ENCODE measurements at regions not wholly inside any gene's neighbourhood (a gene's known extent, or its start where the extent isn't known, plus 50 kb on each side); places are given as distances from the start of the nearest gene placed in this dataset.

DNA sequence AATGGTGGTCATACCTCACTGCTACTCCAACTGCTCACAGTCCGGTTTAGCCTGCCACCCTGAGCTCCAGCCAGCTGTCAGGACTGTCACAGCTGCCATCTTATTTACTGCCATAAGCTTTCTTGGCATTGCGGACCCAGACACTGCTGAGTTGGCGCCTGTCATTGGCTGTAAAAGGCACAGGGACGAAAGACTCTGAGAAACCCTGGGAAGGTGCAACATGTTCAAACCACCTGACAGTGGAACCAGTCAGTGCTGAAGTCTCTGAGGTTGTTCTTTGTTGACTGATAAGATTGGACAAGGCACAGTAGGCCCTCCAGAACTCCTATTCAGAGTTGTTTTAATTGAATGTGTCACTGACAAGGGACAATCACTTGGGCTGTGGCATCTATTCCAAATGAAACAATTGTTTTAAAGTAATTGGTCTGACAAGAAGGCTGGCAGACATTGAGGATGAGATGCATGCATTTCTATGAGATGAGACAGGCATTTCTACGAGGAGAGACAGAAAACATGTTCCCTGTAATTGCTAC, 927.8 kb downstream of the STPG2 start:
- TF ChIP-seq, protein P1, sequence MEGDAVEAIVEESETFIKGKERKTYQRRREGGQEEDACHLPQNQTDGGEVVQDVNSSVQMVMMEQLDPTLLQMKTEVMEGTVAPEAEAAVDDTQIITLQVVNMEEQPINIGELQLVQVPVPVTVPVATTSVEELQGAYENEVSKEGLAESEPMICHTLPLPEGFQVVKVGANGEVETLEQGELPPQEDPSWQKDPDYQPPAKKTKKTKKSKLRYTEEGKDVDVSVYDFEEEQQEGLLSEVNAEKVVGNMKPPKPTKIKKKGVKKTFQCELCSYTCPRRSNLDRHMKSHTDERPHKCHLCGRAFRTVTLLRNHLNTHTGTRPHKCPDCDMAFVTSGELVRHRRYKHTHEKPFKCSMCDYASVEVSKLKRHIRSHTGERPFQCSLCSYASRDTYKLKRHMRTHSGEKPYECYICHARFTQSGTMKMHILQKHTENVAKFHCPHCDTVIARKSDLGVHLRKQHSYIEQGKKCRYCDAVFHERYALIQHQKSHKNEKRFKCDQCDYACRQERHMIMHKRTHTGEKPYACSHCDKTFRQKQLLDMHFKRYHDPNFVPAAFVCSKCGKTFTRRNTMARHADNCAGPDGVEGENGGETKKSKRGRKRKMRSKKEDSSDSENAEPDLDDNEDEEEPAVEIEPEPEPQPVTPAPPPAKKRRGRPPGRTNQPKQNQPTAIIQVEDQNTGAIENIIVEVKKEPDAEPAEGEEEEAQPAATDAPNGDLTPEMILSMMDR (IDR thresholded peaks at IDR 0.05; ENCODE audit: insufficient read depth, missing control alignments), result no peak
- no peak for DNase-seq (ENCODE audit: insufficient read length, low spot score)
- FAIRE-seq, result no peak

DNA sequence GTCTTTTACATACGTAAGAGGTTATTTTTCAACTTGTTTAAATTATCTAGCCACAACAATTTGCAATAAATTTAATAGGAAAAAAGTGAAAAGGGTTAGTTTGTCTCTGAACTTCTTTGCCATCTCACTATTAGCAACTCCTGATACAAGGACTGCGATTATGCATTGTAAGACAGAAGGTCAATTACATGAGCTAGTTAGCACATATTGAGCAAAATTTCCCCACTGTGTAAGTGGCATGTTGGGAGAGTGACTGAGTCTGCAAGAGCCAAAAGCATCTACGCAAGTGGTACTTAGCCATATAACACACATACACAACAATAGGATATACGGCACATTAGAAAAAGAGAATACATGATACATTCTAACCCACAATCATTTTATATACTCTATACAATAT, 927.2 kb downstream of the STPG2 start:
- no peak for FAIRE-seq
- DNase-seq (ENCODE audit: insufficient read length, low spot score), result no peak
- TF ChIP-seq, protein P1 (IDR thresholded peaks at IDR 0.05; ENCODE audit: insufficient read depth, missing control alignments), result no peak

DNA sequence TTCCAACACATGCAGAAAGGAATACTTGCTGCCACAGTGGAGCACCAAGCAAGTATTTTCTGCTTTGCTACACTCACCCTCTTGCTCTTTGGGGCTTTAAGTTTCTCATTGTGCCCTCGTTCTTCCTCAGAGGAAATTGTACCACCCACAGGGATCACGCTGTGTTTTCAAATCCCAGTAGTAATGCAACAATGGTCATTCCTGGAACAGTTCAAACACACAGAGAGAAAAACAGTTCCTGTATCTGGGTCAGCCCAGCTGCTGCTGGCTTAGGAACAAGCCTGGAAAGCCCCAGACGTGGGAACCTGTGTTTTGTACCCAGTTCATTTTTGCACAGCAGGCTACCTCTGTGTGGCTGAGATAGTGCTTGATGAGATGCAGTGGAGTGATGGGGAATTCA, 907.8 kb downstream of the STPG2 start:
- no peak for FAIRE-seq
- TF ChIP-seq, protein P1 (IDR thresholded peaks at IDR 0.05; ENCODE audit: insufficient read depth, missing control alignments), result no peak
- DNase-seq (ENCODE audit: insufficient read length, low spot score), result no peak

DNA sequence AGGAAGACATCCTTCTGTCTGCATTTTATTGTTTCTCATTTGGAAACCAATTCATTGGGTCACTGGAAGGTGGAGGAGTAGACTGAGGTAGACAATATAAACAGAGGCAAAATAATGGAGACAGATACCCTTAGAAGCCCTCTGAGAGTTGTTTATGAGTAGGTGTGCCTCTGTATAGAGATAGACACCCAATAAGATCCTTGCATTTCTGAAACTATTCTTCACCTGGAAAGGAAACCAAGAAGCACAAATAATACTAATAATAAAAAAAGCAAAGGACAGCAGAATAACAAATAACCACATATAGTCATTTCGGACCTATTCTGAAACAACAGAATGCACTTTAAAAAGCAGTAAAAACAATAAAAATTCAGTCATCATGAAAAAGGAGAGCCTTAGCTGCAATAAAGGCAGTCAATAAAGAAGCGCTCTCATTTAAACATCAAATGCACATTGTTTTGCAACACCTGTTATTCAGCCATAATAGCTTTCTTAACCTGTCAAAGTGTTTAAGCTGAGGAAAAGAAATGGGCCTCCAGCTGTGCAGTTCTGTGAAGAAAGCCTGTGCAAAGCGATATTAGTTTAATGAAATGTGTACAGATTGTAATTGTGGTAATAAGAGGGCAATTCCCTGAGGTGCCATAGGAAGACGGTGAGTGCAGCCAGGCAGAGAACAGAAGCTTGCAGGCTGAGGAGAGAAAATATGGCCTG, 904.2 kb downstream of the STPG2 start:
- TF ChIP-seq, protein P1 (IDR thresholded peaks at IDR 0.05; ENCODE audit: insufficient read depth, missing control alignments), result no peak
- FAIRE-seq, result peak; percentile 88
- DNase-seq (ENCODE audit: insufficient read length, low spot score), result no peak

DNA sequence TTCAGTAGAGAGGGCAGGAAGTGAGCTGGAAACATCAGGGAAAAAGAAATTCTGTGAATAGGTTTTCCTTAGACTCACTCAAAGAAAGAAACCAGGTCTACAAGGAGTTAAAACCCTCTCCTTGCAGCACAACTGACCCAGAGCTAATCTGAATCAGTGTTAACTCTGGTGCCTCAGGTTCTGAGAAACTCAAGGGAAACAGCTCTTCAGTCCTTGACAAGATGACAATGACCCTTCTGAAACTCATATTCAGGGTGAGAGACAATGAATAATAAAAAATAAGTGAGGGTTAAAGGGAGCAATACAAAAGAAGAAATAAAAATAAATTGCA, 903.6 kb downstream of the STPG2 start:
- FAIRE-seq, result no peak
- TF ChIP-seq, protein P1 (IDR thresholded peaks at IDR 0.05; ENCODE audit: insufficient read depth, missing control alignments), result no peak
- DNase-seq (ENCODE audit: insufficient read length, low spot score), result no peak

DNA sequence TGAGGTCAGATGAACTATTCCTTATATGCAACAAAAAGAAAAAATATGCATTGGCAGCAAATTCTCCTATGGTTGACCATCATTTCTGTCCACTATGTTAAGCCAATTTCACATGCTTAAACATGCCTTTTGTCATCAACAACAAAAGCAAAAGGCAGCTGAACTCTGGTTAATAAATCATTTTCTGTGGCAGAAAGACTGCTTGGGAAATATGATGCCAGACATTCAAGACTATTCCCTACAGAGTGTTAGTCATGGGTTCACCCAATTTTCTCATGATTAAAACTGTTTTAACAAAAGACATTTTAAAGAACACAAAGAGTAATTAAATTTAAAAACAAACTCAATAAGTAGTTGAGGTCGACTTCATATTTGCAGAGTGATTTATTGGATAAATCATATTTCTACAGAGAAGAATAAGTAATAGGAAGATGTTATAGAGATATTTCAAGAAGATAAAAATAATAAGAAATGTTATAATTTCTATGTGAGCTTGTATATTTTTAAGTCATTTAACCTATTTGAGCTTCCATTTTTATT, 890.6 kb downstream of the STPG2 start:
- no peak for FAIRE-seq
- DNase-seq (ENCODE audit: insufficient read length, low spot score), result no peak
- TF ChIP-seq, protein P1 (IDR thresholded peaks at IDR 0.05; ENCODE audit: insufficient read depth, missing control alignments), result no peak

DNA sequence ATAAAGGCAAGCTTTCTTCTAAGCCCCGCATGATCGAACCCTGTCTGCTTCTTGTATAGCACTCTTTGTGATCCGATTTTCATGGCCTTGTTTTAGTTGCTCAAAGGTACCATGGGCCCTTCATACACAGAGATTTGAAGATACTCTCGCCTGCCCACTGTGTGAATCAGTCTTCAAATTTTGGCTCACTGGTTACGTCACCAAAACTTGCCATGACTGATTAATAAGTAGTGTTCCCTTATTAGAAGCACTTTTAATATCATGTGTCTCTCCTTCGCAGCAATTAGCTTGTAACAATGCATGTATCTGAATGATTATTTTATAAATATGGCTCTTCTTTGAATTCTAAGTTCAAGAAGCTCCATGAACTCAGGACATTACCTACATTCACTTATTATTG, 880.5 kb downstream of the STPG2 start:
- TF ChIP-seq, protein P1 (IDR thresholded peaks at IDR 0.05; ENCODE audit: insufficient read depth, missing control alignments), result no peak
- FAIRE-seq, result no peak

More for the DNA sequence above, 880.5 kb downstream of the STPG2 start:
- no peak for DNase-seq (ENCODE audit: insufficient read length, low spot score)
